Aorta (tissue), 5 donors: ENCODE measurements at regions not wholly inside any gene's neighbourhood (a gene's known extent, or its start where the extent isn't known, plus 50 kb on each side); places are given as distances from the start of the nearest gene placed in this dataset.
"Not testable (repeated sequence)": the region's sequence is repeated elsewhere in the genome, so short reads cannot be mapped to it uniquely, and the experiment has no call there.

Experiments
- ATAC-seq: fragments of 200-7000 bp; cut with Tn5 transposase; one replicate; pipeline ENCODE4 v1.9.1; 2022; ENCODE audit warnings: moderate library complexity; ENCODE audit not compliant: low FRiP score
- DNase-seq, 2 donors: peaks; one replicate each; pipeline ENCODE4 v3.0.0-alpha.2; 2020
- H3K27ac ChIP-seq, 2 donors: one replicate each; pipeline ENCODE4 v1.5.1; 2013; ENCODE audit warnings: low read length in 2 of 2, mild to moderate bottlenecking in 2 of 2, moderate library complexity in 2 of 2, control low read depth in 1 of 2, inconsistent platforms in 1 of 2, low read depth in 1 of 2
- H3K27me3 ChIP-seq, 2 donors: one replicate each; pipeline ENCODE4 v1.6.1; 2013; ENCODE audit warnings: control low read depth in 1 of 2, low read length in 1 of 2, mild to moderate bottlenecking in 1 of 2, moderate library complexity in 1 of 2; ENCODE audit not compliant: insufficient read depth in 2 of 2, control insufficient read depth in 1 of 2
- H3K36me3 ChIP-seq, 2 donors: one replicate each; pipeline ENCODE4 v1.6.1; 2013; ENCODE audit warnings: control low read depth in 1 of 2, low read length in 1 of 2, mild to moderate bottlenecking in 1 of 2; ENCODE audit not compliant: insufficient read depth in 2 of 2, control insufficient read depth in 1 of 2
- H3K4me1 ChIP-seq, 2 donors: one replicate each; pipeline ENCODE4 v1.6.1; 2013; ENCODE audit warnings: low read length in 2 of 2, control low read depth in 1 of 2, mild to moderate bottlenecking in 1 of 2, moderate library complexity in 1 of 2; ENCODE audit not compliant: insufficient read depth in 2 of 2, control insufficient read depth in 1 of 2
- H3K4me3 ChIP-seq, 2 donors: one replicate each; pipeline ENCODE4 v1.5.1; 2013; ENCODE audit warnings: low read length in 2 of 2, control low read depth in 1 of 2, mild to moderate bottlenecking in 1 of 2
- H3K9me3 ChIP-seq: one replicate; pipeline ENCODE4 v1.6.1; 2013; ENCODE audit warnings: mild to moderate bottlenecking, low read length; ENCODE audit not compliant: control insufficient read depth
- WGBS, 2 donors: extraction: QIAGEN DNeasy Blood & Tissue Kit; methylation state at CpG; one replicate each; pipeline ENCODE4 v1.1.7; 2013; 5-methylcytosine and 5-hydroxymethylcytosine counted together
- intact Hi-C, 2 donors: fragments of 100-400 bp; cut with DNase I; formaldehyde crosslinking; loops; one replicate each; pipeline versions ENCODE4 v1.14.2 to v1.15.0; 2022
- donor health status: healthy with polysubstance abuse.
- donor health status: Bipolar disorder and iron deficiency.
- donor health status: DM: no; HTN: no; CAD: no.
- donor health status: DM: no; HTN: no; CAD: no.
- donor health status: DM: yes; HTN: yes; CAD: no.

DNA sequence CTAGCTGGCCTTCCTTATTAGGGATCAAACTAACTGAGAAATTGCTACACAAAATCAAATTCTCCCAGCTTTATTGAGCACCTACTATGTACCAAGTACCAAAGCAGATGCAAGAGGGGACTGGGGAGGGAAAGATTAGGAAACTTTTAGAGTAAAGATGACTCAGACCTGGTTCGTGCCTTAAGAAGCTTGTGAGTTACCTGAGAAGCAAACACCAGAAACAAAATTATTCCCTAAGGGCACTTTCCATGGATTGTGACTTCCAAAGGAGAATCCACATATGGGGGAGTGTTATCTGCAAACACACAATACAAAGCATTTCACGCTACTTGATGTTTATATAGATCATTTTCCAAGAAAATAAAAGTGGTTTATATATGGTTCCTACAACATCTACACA is 326.9 kb upstream of the HNRNPA3 start:
- peaks cover 3% of the 10 kb centered on the region for H3K9me3 ChIP-seq
- H3K4me1 ChIP-seq, result no peaks in the 10 kb centered on the region
- H3K27me3 ChIP-seq, result no peaks in the 10 kb centered on the region
- DNase-seq (no peak), ATAC-seq (no peak)
- 65 to 67% methylated on average over 2 of the region's 2 CpGs for WGBS, 2 donors
- H3K27ac ChIP-seq, result no peak overlapping the region
- H3K4me3 ChIP-seq, result no peak overlapping the region
- H3K36me3 ChIP-seq, result no peaks in the 10 kb centered on the region
- intact Hi-C loops, result no loop called here

DNA sequence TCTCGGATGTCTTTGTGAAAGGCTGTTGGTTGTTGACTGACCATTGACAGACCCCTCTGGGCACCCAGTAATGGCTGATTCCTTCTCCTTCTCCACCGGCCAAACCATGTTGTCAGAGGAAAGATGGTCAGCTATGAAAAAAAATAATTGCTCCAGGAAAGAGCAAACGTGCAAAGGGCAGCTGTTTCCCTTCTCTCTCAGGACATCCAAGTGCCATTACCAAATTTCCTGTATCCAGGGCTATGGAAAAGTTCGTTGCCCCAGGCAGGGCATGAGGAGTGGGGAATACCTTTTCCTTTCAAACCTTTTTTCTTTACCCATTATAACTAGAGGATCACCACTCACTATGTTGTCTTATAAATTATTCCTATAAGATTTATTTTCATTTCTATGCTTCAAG is 321.5 kb upstream of the HNRNPA3 start:
- Histone ChIP-seq H3K4me1 (no peaks in the 10 kb centered on the region), H3K36me3 (no peaks in the 10 kb centered on the region), H3K4me3 (no peak overlapping the region), H3K27me3 (peaks cover 0 to 4% of the 10 kb centered on the region in 2 donors), H3K9me3 (peaks cover 1% of the 10 kb centered on the region), H3K27ac (no peak overlapping the region)
- intact Hi-C loops, result no loop called here
- DNase-seq (no peak), ATAC-seq (no peak)
- 24 to 31% methylated on average over 4 of the region's 4 CpGs for WGBS, 2 donors

GRCh38 chr2:176891857-176892256 is 320.7 kb upstream of the HNRNPA3 start:
- Histone ChIP-seq H3K27me3 (peaks cover 0 to 4% of the 10 kb centered on the region in 2 donors), H3K9me3 (peaks cover 1% of the 10 kb centered on the region), H3K4me1 (no peaks in the 10 kb centered on the region), H3K36me3 (no peaks in the 10 kb centered on the region), H3K27ac (no peak overlapping the region), H3K4me3 (no peak overlapping the region)
- WGBS, 2 donors, result 10 to 12% methylated on average over 1 of the region's 1 CpG
- no peak for ATAC-seq
- DNase-seq, result no peak
- intact Hi-C loops, result no loop called here

- Histone ChIP-seq H3K27ac (no peak overlapping the region), H3K36me3 (no peaks in the 10 kb centered on the region), H3K27me3 (peaks cover 0 to 4% of the 10 kb centered on the region in 2 donors), H3K9me3 (peaks cover 1% of the 10 kb centered on the region), H3K4me1 (no peaks in the 10 kb centered on the region), H3K4me3 (no peak overlapping the region)
- no peak for ATAC-seq
- WGBS, 2 donors, result 75 to 77% methylated on average over 2 of the region's 2 CpGs
- intact Hi-C loops, result no loop called here
- no peak for DNase-seq
These were observed 319.8 kb upstream of the HNRNPA3 start for GRCh38 chr2:176892676-176893226.

- intact Hi-C loops, result no loop called here
- Histone ChIP-seq H3K4me1 (no peaks in the 10 kb centered on the region), H3K4me3 (no peak overlapping the region), H3K27me3 (peaks cover 0 to 4% of the 10 kb centered on the region in 2 donors), H3K9me3 (no peaks in the 10 kb centered on the region), H3K36me3 (no peaks in the 10 kb centered on the region), H3K27ac (no peak overlapping the region)
- WGBS, 2 donors, result 73 to 76% methylated on average over 2 of the region's 2 CpGs
- ATAC-seq, result no peak
- DNase-seq, result no peak
These were observed 317.4 kb upstream of the HNRNPA3 start for GRCh38 chr2:176895158-176895557.

GRCh38 chr2:176902454-176902853 is 310.1 kb upstream of the HNRNPA3 start:
- WGBS, 2 donors, result 53 to 63% methylated on average over 4 of the region's 4 CpGs
- intact Hi-C loops, result no loop called here

GRCh38 chr2:176904053-176904452 is 308.5 kb upstream of the HNRNPA3 start:
- intact Hi-C loops, H3K4me3 ChIP-seq, DNase-seq, H3K9me3 ChIP-seq, H3K27ac ChIP-seq, H3K27me3 ChIP-seq, H3K4me1 ChIP-seq, ATAC-seq, H3K36me3 ChIP-seq: not testable (repeated sequence)
- 72 to 94% methylated on average over 2 of the region's 2 CpGs for WGBS, 2 donors

More at GRCh38 chr2:176902454-176902853, 310.1 kb upstream of the HNRNPA3 start:
- Histone ChIP-seq H3K4me3 (no peak overlapping the region), H3K36me3 (no peaks in the 10 kb centered on the region), H3K27me3 (peaks cover 0 to 5% of the 10 kb centered on the region in 2 donors), H3K27ac (no peak overlapping the region), H3K9me3 (no peaks in the 10 kb centered on the region), H3K4me1 (no peaks in the 10 kb centered on the region)
- ATAC-seq, result no peak
- no peak for DNase-seq

- H3K4me1 ChIP-seq, result no peaks in the 10 kb centered on the region
- H3K27ac ChIP-seq, result no peak overlapping the region
- DNase-seq, result no peak
- peaks cover 0 to 7% of the 10 kb centered on the region in 2 donors for H3K27me3 ChIP-seq
- H3K4me3 ChIP-seq, result no peak overlapping the region
- no peak for ATAC-seq
- WGBS, 2 donors, result 27 to 28% methylated on average over 3 of the region's 3 CpGs
- H3K9me3 ChIP-seq, result no peaks in the 10 kb centered on the region
- intact Hi-C loops, result no loop called here
- no peaks in the 10 kb centered on the region for H3K36me3 ChIP-seq
These were observed 305.3 kb upstream of the HNRNPA3 start for GRCh38 chr2:176907341-176907740.

GRCh38 chr2:176910828-176911227 is 301.8 kb upstream of the HNRNPA3 start:
- DNase-seq (no peak), ATAC-seq (no peak)
- H3K4me3 ChIP-seq, result no peak overlapping the region
- H3K4me1 ChIP-seq, result no peaks in the 10 kb centered on the region
- 46 to 58% methylated on average over 3 of the region's 3 CpGs for WGBS, 2 donors
- H3K27ac ChIP-seq, result no peak overlapping the region
- intact Hi-C loops, result no loop called here
- H3K9me3 ChIP-seq, result no peaks in the 10 kb centered on the region
- no peaks in the 10 kb centered on the region for H3K36me3 ChIP-seq
- peaks cover 0 to 2% of the 10 kb centered on the region in 2 donors for H3K27me3 ChIP-seq
